DMS114 treated with DMSO at 0.1 percent for 48 hours (cell line): ENCODE measurements at regions not wholly inside any gene's neighbourhood (a gene's known extent, or its start where the extent isn't known, plus 50 kb on each side); places are given as distances from the start of the nearest gene placed in this dataset.
A peak's percentile ranks its signal among the peaks of the same experiment; 100 is the strongest.

Experiments
- DNase-seq: peaks from one replicate; lab custom pipeline; 2025; ENCODE audit not compliant: unreplicated experiment; lab: John Stamatoyannopoulos, UW

- no peak for DNase-seq
Observed at GRCh38 chr15:92565351-92566125, 90.0 kb downstream of the FAM174B start.

DNA sequence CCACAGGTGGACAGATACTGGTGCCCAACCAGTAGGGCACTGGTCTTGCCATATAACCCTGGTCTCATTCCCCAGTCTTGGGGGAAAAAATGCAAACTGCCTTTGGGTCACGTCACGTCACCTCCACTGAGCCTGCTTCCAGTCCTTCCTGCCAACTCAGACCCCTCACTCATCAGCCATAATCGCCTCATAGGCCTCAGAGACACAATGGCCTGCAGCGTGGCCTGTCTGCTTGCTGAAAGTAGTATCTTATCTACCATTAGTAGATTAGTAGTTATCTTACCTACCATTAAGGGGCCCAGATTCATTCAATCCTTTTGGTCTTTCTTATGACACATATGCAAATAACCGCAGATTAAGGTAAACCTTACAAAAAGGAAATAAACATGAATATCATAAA, 93.8 kb downstream of the FAM174B start:
- no peak for DNase-seq

DNA sequence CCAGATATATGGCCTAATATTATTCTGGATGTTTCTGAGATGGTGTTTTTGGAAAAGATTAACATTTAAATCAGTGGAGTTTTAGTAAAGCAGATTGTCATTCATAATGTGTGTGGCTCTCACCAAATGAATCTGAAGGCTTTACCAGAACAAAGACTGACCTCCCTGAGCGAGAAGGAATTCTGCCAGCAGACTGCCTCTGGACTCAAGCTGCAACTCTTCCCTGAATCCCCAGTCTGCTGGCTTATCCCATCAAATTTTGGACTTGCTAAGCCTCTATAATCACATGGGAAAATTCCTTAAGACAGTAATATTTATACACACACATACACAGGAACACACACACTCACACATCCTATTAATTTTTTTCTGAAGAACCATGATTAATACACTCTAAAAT, 102.3 kb downstream of the FAM174B start:
- DNase-seq: no peak

GRCh38 chr15:92545996-92546395, 109.6 kb downstream of the FAM174B start:
- DNase-seq: no peak

DNA sequence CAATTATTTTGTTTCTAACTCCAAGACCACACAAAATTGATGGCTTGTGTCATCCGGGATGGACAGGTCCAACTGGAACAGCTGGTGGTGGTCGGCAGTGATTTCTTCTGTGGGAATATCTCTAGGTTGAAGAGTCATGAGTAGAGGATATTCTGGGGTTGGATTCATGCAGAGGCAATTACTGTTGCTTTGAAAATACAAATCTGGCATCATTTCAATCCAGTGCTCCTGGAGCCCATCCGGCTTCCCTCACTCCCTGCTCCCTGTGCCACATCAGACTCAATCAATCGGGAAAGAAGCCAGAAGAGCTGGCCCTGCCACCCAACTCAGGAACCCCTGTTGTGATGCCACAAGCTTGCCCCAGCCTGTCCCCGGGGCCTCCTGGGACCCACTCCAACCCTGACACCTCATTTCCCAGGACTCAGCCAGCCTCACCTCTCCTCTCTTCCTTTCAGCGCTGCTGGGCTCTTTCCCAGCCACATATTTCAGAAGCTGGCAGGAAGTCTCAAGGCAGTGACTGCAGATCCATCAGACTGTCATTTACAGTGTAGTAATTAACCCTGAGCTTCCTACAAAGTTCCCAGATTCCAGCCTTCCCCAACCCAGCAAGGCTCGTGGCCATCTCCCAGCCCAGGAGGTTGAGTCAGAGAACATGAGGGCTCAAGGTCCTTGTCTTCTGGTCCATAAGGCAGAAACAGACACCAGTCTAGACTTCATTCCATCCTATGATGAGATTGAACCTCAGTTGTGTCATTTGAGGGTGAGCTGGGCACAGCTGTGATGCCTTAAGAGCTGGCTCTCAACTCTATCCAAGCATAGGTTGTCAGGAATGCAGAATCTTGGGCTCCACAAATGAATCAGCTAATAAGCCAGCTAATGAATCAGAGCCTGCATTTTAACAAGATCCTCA, 114.0 kb downstream of the FAM174B start:
- no peak for DNase-seq

DNA sequence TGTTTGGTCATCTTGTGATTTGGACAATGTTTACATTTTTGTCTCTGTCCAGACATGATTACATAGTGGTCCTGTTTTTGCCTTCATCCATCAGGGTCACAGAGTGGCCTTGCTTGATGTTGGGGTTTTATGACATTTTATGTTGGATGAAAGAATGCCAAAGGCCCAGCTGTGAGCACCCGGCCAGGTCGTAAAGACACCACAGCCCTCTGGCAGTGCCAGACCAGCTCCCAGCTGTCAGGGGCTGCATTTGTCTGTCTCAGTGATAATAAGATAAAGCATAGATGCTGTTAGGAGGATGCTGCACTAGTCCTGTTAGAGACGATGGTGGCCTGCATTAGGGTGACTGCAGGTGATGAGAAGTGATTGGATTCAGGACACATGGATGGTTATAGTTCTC, 117.5 kb downstream of the FAM174B start:
- DNase-seq: no peak

DNA sequence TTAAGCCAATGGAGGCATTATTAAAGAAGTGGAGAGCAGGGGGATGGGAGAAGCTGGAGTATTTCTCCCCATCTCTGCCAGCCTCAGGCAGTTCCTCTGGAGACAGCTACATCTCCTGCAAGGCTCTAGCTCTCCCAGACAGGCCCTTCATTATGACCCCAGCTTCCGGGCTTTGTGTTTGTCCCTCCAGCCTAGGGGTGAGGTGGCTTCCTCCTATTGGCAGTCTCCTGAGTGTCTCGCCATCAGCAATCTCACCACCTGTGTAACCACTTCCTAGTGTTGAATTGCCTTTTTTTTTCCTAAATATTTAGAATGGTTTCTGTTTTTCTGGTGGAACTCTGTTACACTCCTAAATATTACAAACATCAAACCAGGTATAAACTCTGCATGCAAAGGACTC, 122.3 kb downstream of the FAM174B start:
- DNase-seq: no peak

DNA sequence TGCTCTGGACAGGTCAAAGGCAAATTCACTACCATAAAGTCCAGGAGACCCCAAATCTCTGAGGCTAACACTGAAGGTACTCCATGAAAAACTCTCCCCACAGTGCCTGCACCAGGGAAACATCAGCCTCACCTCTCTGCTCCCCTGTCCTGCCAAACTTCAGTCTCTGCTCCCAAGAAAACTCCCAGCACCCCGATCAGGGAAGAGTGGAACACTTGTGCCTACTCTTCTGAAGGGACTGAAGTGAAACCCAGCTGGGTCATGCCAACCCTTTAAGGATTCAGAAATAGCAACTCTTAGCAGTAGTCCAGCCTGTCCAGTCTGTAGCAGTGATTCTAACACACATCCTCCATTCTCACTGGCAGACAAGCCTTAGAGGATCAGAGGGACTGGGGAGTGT, 124.2 kb downstream of the FAM174B start:
- no peak for DNase-seq

- DNase-seq: no peak
Observed at GRCh38 chr15:92528736-92529135, 126.8 kb downstream of the FAM174B start.

- DNase-seq: no peak
Observed at GRCh38 chr15:92527197-92527596, 128.4 kb downstream of the FAM174B start.

DNA sequence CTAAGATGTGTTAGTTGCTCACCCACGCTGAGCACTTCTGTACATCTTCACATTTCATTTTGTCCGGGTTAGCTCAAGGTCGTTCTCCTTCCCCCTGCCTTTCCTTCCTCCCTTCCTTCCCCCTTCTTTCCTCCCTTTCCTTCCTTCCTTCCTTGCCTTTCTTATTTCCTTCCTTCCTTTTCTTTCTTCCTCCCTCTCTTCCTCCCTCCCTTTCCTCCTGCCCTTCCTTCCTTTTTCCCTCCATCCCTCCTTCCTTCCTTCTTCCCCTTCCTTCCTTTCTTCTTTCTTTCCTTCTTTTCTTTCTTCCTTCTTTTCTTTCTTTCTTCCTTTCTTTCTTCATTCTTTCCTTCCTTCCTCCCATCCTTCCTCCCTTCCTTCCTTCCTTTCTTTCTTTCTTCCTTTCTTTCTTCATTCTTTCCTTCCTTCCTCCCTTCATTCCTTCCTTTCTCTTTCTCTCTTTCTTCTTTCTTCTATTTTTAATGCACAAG, 129.8 kb downstream of the FAM174B start:
- DNase-seq: no peak

- DNase-seq: no peak
Observed at GRCh38 chr15:92524874-92525565, 130.6 kb downstream of the FAM174B start.

- DNase-seq: no peak
Observed at GRCh38 chr15:92524161-92524560, 130.5 kb downstream of the ST8SIA2 start.

DNA sequence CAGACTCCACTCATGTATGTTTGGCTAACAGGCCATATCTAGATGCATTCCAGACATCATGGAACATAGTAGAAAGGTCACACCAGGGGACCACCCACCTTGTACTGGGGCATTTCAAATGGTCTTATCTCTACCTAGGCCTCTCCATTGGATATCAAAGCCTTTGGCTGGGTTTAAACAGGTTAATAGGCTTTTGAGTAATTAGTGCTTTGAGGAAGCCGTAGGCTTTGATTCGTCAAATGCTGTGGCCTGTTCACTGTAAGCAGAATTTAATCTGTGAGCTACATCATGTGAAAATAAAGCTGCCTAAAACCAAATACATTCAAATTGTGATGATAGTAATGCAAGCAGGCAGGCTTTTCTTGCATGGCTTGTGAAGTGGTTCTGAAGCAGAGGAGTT, 129.5 kb downstream of the ST8SIA2 start:
- no peak for DNase-seq

- DNase-seq: peak; percentile 72
Observed at GRCh38 chr15:92521624-92522008, 127.9 kb downstream of the ST8SIA2 start.

- DNase-seq: no peak
Observed at GRCh38 chr15:92520914-92521623, 127.4 kb downstream of the ST8SIA2 start.

DNA sequence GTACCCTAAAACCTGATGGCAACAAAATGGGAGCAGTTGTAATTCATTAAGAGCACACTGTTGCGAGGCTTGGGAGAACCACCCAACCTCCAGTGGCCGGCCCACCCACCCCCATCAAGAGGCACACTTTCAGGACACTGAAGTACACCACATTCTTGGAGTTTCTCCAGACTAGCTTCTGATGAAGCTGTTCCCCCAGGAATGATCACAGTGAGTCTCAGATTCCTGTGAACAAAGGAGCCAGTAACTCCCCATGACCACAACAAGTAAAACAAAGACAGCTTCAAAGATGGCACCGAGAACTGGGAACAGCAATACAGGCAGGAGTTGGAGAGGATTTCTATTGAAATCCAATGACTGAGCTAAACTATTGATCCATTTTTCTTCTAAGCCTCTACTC, 126.0 kb downstream of the ST8SIA2 start:
- no peak for DNase-seq
